DMS53 treated with DMSO at 0.1 percent for 48 hours (cell line): ENCODE measurements at regions not wholly inside any gene's neighbourhood (a gene's known extent, or its start where the extent isn't known, plus 50 kb on each side); places are given as distances from the start of the nearest gene placed in this dataset.

Experiments used
- DNase-seq: peaks from one replicate; lab custom pipeline; 2025; ENCODE audit not compliant: unreplicated experiment; lab: John Stamatoyannopoulos, UW

DNA sequence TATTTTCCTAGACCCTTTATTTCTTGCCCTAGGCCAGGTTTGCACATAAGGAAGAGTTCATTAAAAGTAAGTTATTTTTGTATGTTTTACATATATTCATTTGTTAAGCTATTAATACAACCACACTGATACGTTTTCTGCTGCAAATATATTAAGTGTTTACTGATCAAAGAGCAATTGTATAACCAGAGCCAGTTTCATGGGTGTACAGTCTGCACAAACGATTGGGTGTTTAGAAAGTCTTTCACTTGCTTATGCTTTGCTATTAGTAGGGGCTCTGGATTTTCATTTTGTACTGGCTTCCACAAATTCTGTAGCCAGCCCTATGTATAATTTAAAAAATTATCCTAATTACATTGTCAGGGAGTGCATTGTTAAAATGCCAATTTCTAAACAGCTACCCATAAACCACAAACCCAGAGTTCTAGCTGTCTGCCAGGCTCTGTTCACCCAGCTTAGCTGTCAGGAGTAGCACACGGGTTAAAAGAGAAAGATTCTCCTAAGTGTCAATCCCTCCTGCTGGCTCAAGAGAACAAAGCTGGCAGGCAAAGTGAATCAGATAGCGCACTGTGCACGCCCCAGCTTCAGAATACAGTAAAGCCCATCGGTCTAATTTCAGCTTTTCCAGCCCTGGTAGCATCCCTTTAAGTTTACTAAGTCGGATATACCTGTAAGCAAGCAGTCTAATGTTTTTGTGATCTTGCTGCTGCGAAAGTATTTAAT is 151.0 kb upstream of the LMO3 start:
- no peak for DNase-seq

DNA sequence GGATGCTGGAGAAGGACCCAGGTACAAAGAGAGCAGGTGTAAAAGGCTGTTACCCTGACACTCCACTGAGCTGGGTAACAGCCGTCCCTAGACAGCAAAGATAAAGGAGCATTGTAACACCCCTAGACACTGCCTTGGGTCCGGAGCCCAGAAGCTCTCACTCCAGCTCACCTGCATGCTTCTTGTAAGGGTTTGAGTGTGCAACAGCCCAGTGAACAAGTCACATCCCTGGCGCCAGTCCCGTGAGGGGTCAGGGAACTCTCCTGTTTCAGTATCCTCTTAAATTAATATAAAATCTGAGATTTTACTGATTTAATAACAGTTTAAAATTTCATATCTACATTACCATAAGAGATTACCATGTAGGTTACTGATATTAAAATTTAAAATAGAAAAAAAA is 124.8 kb upstream of the LMO3 start:
- no peak for DNase-seq

DNA sequence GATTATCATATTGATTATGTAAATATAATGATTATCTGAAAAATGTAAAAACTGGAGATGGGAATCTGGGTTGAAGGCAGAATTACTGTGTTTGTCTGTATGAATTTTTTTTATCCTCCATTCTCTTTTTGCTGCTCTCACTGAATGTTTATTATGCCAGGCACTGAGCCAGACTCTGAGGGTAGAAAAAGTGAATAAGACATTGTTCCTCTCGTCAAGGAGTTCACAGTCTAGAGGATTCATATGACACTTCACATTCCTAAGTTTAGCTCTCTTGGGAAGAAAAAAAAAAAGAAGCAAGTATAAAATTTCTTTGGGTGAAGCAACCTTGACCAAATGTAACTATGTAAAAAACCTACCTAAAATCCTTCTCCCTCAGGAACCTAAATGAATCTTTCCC is 120.9 kb upstream of the LMO3 start:
- DNase-seq, result no peak

DNA sequence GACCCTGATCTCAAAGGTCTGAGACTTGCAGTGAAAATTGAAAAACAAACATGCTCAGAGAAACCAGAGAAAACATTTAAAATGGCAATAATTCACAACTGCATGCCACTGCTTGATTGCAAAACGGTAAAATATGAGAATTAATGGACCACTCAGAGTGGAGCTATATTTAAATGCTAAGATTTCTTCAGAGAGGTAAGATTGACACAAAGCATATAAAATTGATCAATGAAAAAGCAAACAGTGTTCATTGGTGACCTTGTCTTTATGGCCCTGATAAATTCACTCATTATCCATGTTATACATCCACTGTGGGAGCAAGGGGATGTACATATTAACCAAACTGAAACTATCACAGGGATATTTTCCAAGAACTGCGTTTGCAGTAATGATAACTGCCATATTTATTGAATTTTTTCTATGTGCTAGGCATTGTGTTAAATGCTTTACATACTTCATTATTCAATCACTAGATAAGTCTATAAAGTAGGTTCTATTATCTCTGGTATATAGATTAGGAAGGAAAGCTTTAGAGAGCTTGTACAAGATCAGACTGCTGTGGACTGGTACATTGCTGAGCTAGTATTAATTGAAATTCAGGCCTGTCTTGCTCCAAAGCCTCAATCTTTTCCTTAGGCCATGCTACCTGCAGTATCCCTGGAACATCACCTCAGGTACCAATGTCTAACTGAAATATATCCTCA is 113.9 kb upstream of the LMO3 start:
- no peak for DNase-seq

DNA sequence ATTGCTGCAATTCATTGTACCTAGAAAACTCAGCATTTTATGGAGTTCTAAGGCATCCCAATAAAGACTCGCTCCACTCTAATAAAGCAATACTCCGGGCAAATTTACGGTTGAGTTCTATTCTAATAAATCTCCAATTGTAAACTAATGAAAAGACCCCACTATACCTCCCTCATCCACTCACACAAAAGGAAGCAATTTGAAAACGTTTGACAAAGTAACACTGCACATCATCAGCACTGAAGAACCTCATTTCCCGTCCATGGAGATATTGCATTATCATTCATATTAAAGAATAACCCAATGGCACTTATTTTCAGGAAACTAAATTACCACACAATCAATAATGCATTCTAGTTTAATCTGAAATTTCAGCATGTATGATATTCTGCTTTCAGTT is 111.0 kb upstream of the LMO3 start:
- DNase-seq, result no peak

DNA sequence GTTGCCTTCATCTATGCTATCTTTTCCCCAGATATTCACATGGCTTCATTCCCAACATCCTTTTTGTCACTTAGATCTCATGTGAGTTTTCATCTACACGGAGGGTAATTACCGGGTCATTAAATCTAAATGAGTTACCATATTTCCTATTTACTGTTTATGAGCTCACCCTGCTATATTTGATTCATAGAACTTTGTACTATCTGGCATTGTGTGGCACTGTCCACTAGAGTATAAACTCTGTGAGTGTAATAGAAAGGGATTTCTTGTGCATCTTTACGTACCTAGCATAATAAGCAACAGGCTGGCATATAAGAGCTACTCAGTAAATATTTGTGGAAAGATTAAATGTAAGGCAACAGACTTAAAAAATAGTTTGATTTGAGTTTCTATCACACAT is 86.1 kb upstream of the LMO3 start:
- DNase-seq, result peak; percentile 56

DNA sequence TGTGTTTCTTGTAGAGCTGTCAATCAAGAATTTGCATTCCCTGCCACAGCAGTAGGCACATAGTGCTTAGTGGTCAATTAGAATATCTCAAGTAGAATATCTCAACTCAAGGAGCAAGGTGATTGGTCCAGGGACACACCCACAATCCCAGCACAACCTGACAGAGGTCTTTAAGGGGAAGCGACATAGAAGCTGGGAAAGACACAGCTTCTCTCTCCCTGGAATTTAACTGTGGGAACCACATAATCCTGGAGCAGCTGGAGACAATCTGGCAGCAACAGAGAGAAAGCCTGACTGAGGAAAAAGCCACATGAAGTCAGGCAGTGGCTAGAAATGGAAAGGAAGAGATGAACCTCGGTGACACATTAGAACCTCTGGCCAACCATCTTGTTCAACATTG is 85.7 kb upstream of the LMO3 start:
- DNase-seq, result no peak

DNA sequence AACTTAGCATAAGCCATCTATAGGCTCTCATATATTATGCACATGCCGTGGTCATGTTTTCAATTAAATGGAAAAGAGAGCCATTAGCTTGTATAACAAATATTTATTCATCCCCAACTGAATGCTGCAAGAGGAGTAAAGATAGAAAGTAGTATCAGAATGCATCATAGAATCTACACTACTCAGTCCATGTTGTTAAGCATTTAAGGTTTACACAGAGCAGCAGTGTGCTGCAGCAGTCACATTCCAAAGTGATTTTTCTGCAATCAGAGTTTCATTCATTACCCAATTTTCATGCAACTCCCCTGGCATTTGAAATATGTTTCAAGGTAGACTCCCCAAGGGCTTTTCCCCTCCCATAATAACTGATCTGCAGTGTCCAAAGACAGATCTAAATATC is 82.2 kb upstream of the LMO3 start:
- no peak for DNase-seq

DNA sequence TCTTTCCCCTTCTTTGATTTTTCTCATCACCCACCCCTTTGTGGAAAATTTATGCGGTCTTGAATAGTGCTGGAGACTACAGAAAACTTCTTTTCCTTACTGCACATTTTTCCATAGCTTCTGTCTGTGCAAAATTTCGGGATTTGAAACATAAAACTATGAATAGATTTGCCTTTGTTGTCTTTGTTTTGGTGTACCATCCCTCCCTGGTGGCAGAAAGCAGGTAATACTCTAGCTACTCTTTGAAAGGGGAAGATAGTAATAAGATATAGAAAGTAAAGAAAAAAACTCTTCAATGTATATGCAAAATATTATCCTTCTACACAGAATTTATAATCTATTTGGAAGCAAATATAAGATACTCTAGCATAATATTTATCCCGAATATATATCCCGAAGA is 79.1 kb upstream of the LMO3 start:
- DNase-seq, result peak; percentile 22

DNA sequence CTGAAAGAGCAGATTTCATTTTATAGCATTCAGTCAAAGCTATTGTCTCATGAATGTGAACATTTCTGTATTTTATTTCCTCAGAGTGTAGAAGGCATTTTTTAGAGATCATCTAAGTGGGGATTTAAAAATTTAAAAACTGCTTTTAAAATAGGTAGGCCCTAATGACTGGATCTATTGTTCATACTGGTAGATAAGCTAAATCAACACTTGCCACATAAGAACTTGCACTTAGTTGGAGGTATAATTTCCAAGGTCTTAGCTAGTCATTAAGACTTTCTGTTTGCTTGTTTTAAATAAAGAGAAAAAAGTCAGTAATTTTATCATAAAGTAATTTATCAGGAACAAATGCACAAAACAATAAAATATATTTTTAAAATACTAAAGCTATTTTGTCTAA is 75.2 kb upstream of the LMO3 start:
- no peak for DNase-seq

DNA sequence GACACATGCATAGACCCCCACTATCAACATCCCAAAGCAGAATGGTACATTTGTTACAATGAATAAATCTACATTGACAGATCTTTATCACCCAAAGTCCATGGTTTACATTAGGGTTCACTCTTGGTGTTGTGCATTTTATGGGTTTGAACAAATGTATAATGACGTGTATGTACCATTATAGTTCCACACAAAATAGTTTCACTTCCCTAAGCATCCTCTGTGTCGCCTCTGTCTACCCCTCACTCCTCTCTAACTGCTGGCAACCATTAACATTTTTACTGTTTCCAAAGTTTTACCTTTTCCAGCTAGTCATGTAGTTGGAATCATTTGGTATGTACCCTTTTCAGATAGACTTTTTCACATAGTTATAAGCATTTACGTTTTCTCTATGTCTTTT is 69.5 kb upstream of the LMO3 start:
- DNase-seq, result no peak

DNA sequence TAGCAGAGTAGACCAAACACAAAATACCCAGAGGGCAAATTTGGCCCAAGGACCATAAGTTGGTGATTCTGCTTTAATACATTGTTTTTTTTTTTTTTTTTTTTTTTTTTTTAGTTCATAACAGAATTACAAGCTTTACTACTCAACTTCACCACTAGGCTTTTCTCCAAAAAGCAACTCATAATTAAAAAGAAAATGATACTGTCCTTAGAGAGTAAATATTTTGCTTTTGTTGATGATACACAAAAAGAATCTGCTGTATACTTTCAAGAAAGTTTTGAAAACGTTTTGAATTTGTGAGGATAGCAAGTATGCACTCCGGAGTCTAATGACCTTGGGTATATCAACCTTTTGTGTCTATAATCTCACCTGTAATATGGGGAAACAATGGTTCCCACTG is 68.9 kb upstream of the LMO3 start:
- no peak for DNase-seq

DNA sequence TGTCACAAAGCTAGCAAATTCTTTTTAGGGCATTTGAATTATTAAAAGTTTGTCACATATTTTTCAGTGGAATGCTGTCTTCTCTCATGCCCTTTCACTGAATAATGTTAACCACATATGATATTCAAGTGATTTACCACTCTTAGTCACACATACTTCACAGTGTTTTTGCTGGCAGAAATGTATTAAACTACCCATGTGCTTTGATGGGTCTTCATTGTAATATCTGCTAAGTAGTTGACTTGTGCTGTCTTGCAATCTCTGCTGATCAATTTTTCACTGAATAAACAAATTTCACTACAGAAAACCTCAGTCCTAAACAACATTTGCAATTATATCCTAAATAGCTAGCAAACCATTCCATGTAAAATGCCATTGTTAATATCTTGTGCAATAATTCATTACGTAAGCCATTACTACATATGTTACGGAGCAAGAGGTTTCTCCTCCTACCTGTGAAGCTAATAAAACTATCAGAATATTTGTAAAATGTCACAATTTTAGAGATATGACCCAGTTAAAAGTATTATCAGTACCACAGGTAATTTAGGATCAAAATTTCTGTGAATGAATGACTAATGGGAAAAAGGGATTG is 64.6 kb upstream of the LMO3 start:
- no peak for DNase-seq

DNA sequence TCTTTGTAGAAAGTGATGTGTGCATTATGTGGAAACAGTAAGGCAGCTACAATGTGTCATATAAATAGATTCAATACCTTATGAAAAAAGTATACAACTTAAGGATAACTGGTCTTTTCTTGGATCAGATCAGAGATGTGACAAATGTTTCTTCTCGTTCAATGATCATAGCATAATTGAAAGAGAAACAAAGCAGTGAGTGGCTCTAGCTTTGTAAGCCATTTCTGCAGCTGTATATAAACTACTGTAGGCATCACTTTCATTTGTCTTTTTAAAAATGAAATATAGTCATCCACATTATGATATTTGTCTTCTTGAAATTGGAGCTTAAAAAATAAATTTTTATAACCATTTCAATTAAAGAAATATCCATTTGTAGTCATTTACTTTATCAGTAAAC is 63.8 kb upstream of the LMO3 start:
- no peak for DNase-seq

DNA sequence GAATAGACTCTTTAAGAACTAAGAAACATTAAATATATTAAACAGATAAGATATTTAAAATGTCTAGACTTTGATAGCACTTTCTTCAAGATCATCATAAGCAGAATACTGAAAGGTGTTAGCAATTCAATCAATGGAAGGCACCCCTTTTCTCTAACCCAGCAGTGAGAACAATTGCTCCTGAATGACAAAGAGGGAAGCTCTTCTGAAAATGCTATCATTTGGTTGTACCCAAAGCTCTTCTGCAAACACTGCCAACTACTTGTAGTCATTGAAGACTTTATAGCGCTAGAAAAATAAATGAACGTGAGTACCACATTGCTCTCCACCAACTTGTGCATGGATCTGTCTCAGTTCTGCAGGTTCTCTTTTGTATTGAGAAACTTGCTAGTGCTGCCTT is 62.2 kb upstream of the LMO3 start:
- DNase-seq, result no peak

DNA sequence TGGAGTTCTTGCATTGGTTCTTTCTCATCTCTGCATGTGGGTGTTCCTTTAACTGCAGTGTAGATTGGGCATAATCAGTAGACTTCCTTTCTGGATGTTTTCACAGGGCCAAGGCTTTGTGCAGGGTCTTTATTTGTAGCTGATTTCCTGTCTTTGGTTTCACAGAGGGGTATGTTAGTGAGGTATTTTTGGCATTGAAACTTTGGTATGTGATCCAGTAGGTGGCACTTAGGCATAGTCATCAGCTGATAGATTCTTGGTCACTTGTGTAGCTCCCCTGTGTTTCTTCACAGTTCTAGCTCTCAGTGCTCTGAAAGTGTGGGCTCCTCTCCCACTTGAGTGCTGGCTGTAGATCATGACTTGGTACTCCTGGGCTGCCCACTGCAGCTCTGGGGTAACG is 52.7 kb upstream of the LMO3 start:
- no peak for DNase-seq
